Right ventricle myocardium superior (tissue), 1 donor: ENCODE measurements at regions not wholly inside any gene's neighbourhood (a gene's known extent, or its start where the extent isn't known, plus 50 kb on each side); places are given as distances from the start of the nearest gene placed in this dataset.

Experiments
- ATAC-seq: fragments of 200-7000 bp; cut with Tn5 transposase; one replicate; pipeline ENCODE4 v1.9.1; 2020; ENCODE audit warnings: mild to moderate bottlenecking; ENCODE audit not compliant: poor library complexity
- DNase-seq: peaks from one replicate; pipeline ENCODE4 v3.0.0-alpha.2; 2020
- intact Hi-C: fragments of 100-400 bp; cut with DNase I; formaldehyde crosslinking; loops from one replicate; pipeline ENCODE4 v1.11.2; 2022
- donor health status: DM: no; HTN: yes; CAD: no; lungs with severe emphysema.

DNA sequence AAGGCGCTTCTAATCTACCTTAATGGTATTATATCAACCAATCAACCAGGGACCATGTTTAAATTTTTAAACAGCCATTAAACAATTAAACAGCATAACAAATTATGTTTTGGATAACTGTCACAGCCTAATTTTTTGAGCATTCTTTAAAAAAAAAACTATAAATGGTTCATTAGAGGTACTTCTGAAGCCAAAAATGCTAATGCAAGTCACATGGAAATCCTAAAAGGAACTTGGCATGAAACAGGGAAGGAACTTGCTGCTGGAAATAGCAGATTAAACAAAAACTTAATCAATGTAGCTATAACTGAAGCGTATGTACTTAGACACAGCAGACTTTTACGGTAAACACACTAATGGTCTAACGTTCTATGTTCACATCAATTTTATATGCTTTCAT lies 190.2 kb upstream of the BTG1 start:
- intact Hi-C loops, result no loop called here
- ATAC-seq, result no peak
- no peak for DNase-seq

DNA sequence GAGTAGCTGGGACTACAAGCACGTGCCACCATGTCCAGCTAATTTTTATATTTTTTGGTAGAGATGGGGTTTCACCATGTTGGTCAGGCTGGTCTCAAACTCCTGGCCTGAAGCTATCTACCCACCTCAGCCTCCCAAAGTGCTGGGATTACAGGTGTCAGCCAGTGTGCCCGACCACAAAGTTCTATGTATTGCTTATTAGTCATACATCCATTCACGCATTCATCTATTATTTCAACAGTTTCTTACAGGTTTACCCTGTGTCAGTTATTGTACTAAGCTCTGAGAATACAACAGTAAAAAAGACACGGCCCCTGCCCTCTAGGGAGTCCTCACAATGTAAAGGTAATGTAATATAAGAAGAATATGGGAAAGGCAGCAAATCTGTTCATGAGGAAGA lies 188.9 kb upstream of the BTG1 start:
- intact Hi-C loops, result no loop called here
- no peak for DNase-seq
- no peak for ATAC-seq

DNA sequence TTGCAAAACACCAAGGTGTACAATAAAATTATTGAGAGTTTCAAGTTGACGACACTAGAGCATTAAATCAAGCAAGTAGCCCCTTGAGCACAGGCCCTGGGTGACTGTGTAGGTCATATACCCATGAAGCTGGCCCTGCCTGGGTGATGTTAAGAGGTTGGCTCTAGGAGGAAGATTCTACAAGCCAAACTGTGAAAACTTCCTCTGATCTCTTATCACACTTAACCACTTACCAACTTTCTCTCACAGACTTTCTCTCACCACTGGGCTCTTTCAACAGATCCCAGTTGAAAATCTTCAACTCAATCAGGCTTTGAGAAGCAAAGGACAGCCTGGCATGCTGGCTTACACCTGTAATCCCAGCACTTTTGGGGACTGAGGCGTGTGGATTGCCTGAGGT lies 186.9 kb upstream of the BTG1 start:
- intact Hi-C loops, result no loop called here
- ATAC-seq, result no peak

DNA sequence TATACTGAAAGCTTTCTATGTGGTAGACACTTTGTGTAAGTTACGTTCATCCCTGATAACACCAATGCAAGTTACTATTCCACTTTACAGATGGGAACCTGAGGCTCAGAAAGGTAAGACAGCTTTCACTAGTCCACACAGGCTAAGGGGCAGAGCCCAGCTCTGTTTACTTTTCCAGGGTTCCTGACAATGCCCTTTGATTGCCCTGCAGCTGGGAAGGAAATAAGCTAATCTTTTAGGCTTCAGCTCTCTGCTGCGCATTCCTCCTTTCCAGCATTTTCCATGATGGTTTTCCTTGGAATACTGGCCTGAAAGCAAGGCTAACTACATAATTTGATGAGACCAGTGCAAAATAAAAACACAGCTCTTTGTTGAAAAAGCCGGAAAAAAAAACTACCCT lies 185.7 kb upstream of the BTG1 start:
- intact Hi-C loops, result no loop called here
- ATAC-seq (no peak), DNase-seq (no peak)

More for the DNA sequence above, 186.9 kb upstream of the BTG1 start:
- no peak for DNase-seq

DNA sequence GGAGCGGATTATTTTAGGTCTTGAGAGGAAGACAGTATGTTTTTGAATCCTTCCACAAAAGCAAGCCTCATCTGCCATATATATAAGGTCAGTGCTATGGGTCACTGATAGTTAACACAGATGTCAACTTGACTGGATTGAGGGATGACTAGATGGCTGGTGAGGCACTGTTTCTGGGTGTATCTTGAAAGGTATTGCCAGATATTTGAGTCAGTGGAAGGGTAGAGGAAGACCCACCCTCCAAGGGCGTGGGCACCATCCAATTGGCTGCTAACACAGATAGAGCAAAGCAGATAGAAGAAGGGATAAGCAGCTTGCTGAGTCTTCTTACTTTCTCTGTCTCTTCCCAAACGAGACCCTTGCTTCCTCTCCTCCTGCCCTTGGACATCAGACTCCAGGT lies 185.0 kb upstream of the BTG1 start:
- ATAC-seq (no peak), DNase-seq (no peak)
- intact Hi-C loops, result no loop called here

DNA sequence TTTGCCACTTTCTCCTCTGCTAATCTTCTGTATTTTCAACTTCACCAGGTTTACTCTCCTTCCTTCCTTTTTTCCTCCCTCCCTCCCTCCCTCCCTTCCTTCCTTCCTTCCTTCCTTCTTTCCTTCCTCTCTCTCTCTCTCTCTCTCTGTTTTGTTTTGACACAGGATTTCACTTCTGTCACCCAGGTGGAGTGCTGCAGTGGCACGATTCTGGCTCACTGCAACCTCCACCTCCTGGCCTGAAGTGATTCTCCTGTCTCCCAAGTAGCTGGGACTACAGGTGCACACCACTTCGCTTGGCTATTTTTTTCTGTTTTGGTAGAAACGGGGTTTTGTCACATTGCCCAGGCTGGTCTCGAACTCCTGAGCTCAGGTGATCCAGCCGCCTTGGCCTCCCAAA lies 181.2 kb upstream of the BTG1 start:
- DNase-seq (peak; percentile 20), ATAC-seq (no peak)
- intact Hi-C loops, result no loop called here

DNA sequence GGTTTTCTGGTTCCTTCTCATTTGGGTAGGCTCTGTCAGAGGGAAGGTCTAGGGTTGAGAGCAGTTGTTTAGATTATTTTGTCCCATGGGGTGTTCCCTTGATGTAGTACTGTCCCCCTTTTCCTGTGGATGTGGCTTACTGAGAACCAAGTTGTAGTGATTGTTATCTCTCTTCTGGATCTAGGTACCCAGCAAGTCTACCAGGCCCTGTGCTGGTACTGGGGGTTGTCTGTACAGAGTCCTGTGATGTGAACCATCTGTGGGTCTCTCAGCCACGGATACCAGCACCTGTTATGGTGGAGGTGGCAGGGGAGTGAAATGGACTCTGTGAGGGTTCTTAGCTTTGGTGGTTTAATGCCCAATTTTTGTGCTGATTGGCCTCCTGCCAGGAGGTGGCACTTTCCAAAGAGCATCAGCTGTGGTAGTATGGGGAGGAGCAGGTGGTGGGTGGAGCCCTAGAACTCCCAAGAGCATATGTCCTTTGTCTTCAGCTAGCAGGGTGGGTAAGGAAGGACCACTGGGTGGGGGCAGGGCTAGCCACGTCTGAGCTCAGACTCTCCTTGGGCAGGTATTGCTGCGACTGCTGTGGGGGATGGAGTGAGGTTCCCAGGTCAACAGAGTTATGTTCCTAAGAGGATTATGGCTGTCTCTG lies 179.3 kb upstream of the BTG1 start:
- DNase-seq, result no peak
- intact Hi-C loops, result no loop called here

DNA sequence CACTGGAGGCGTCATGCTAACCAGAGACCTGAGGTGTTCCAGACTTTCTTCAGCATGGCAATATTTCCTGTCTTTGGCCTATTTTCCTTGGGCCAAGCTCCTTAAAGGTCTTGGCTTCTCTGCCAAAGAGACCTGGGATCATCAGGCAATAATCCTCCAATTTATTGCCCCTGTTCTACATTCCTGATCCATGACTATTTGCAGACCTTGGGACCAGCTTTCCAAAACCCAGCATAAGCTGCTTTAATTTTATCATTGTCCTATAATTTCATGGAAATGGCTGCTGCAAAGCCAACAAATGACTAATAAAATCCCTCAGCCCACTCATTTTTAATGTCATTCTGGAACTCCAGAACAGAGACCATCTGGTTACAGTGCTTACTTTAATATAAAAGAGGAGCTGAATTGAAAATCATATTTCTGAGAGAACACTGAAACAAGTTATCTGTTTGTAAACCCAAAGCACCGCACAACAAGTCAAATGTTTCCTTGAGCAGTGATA lies 166.9 kb upstream of the BTG1 start:
- intact Hi-C loops, result no loop called here
- ATAC-seq (no peak), DNase-seq (no peak)

More for the DNA sequence above, 179.3 kb upstream of the BTG1 start:
- no peak for ATAC-seq

DNA sequence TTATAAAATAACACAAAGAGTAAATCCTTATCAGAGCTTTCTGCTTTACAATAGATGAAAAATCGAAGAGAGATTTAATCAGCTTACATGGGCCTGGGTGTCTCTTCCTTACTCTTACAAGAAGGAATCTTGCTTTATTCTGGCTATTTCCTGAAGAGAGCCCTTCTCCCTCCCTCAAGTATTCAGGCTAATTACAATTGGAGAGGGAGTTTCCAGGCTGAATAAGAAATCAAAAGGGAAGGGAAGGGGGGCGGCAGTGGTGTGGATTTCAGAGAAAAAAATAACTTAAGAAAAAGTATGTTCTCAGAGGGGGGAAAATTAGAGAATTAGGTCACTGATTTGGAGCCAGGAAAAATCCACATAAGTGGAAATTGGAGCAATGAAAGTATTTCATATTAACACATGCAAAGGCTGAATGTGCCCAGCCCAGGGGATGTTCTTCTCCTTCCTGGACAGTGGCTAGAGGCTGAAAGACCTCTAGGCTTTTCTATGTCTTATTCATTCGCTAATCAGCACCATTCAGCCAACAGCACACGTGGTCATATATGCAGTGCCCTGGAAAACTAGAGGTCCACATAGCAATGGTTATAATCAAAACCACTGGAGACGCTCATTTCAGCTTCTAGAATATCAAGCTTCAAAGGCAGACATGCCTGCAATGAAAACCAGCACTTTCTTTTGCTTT lies 158.9 kb upstream of the BTG1 start:
- DNase-seq (no peak), ATAC-seq (peak; percentile 18)
- intact Hi-C loops, result no loop called here

DNA sequence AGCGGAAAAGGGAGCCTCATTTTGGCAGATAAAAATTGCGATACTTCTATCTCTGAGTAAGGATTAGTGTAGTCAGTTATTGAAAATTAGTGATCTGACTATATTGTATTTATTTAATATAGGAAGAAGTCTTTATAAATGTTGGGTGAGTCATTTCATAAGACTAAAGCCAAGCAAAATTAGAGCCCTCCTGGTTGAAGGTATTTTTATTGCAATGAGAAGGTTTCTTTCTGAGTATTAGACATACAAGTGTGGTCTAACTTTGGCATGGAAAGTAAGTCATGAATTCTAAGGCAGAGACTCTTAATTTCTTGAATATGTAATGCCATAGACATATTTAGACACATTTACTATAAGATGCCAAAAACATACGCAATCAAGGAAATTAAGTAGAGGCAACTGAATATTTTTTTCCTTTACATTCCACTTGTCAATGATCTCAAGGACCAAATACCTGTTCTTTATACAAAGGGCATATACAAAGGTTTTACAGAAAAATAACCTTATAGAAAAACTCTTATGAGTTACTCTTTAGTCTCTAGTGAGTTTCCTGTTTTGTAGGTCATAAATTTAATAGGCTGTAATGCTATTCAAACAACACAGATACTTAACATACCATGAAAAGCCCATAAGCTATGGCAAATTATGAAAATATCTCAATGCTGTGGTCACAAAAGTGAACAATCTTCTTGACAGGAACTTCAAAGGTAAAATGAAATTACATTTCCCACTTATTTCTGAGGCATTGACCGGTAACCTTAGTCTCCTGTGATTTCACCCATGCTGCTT lies 156.6 kb upstream of the BTG1 start:
- intact Hi-C loops, result no loop called here
- DNase-seq (no peak), ATAC-seq (no peak)

DNA sequence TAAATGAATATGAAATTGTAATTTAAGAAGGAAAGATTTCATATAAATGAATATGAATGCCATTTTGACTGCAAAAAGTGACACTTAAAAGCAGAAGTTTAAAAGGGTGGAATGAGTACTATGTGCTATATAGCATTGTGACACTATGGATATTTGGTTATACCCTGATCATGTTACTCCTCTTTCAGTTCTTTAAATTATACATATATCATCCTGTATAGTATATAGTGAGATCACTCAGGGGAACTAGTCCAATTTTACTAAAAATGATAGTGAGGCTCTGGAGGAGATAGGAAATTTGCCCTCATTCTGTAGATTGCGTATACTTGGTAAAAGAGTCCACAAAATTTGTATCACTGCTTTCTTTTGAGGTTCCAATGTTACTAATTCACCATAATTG lies 155.7 kb upstream of the BTG1 start:
- no peak for ATAC-seq
- intact Hi-C loops, result no loop called here

DNA sequence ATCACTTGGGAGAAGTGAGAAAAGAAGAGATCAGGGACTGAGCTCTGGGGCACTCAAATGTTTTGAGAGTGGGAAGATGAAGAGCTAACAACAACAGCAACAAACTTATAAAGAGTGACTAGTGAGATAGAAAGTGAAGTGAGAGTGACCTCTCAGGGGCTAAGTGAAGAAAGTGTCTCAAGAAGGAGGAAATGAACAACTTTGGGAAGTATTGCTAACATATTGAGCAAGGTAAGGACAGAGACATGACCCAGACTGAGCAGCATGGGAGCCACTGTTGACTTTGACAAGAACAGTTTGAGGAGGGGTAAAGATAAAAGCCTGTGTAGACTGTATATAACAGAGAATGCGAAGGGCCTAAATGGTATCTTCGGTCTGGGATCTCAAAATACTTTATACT lies 155.1 kb upstream of the BTG1 start:
- DNase-seq (no peak), ATAC-seq (no peak)
- intact Hi-C loops, result no loop called here

More for the DNA sequence above, 155.7 kb upstream of the BTG1 start:
- no peak for DNase-seq

DNA sequence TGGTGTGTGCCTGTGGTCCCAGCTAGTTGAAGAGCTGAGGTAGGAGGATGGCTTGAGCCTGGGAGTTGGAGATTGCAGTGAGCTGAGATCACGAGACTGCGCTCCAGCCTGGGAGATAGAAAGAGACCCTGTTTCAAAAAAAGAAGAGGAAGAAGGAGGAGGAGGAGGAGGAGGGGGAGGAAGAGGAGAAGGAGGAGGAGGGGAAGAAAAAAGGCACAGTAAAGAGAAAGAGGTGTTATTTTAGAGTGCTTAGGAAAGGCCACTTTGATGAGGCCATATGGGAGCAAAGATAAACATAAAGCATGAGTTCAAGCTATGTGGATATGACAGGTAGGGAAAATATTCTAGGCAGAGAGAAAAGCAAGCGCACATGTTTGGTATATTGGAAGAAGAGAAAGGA lies 154.1 kb upstream of the BTG1 start:
- intact Hi-C loops, result no loop called here
- ATAC-seq (no peak), DNase-seq (no peak)

DNA sequence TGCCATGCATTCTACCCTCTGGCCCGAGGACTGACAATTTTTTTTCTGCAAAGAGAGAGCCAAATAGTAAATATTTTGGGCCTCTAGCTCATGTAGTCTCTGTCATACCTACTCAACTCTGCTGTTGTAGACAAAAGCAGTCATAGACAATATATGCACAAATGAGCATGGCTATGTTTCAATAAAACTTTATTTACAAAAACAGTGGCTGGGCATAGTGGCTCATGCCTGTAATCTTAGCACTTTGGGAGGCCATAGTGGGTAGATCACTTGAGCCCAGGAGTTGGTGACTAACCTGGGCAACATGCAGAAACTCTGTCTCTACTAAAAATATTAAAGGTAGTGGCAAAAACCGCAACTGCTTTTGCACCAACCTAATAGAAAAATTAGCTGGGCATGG lies 153.7 kb upstream of the BTG1 start:
- DNase-seq, result no peak
- ATAC-seq, result no peak
- intact Hi-C loops, result no loop called here

DNA sequence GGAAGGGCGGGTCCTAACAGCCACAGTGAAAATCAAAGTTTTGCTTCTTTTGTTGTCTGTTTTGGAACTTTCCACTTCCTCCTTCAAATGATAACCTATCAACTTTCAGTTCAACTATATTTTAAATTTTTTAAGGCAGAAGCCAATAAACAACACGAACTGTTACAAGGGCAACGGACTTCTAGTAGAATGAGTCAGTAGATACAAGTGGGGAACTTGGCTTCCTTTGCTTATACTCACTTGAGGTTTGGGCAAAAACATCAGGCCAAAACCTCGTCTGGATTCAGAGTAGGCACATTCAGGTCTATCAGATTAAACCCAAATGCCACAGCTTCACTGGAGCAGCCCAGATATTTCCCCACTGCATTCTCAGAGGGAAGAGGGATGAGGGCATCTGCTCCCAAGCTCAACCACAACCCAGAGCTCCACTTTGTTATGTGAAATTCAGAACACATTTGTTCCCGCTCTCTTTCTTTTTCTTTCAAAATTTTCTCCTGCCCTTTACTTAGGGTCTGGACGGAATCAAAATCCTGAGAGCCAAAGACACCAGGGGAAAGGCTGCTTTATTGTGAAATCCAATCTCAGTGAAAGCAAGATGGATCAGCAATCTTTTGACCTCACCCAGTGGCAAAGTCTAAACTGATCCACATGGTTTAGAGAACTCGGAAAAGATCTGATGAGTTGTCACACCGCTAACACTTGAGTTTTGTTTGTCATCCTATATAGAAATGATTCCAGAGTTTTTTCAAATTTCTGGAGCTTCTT lies 152.5 kb upstream of the BTG1 start:
- intact Hi-C loops, result no loop called here
- ATAC-seq, result peak; percentile 87
- no peak for DNase-seq

DNA sequence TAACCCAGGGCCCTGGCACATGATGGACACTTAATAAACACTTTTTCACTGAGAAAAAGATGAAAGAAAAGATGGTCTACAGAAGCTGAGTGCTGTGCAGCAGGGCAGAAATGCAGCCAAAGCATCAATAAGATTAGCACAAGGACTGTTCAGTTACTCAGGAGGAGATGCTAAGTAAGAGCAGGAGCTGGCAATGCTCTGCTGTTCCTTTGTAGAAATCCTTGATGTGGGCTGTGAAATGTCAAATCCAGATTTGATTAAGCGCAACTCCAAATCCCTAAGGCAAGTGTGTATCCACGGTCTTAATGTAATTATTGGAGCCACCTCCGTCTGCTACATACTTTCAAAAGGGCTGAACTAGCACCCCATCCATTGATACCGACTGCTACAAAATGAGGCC lies 151.8 kb upstream of the BTG1 start:
- DNase-seq, result no peak
- ATAC-seq, result peak; percentile 40
- intact Hi-C loops, result no loop called here

DNA sequence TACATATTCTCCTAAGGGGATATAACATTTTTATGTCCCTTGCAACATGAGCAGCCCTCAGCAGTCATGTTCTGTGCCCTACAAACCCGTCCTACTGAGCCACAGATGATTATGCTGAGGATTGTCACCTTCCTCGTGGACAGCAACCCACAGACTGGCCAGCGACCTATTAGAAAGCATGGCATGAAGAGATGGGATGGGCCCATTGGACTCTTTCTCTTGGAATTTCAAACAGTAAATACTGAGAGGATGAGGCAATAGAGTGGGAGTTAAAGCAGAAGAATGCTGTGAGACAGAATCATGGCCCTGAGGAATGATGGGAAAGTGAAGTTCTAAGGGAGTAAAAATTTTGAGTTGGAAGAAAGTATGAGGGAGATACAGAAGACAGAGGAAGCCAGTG lies 149.9 kb upstream of the BTG1 start:
- intact Hi-C loops, result no loop called here
- ATAC-seq (no peak), DNase-seq (no peak)

DNA sequence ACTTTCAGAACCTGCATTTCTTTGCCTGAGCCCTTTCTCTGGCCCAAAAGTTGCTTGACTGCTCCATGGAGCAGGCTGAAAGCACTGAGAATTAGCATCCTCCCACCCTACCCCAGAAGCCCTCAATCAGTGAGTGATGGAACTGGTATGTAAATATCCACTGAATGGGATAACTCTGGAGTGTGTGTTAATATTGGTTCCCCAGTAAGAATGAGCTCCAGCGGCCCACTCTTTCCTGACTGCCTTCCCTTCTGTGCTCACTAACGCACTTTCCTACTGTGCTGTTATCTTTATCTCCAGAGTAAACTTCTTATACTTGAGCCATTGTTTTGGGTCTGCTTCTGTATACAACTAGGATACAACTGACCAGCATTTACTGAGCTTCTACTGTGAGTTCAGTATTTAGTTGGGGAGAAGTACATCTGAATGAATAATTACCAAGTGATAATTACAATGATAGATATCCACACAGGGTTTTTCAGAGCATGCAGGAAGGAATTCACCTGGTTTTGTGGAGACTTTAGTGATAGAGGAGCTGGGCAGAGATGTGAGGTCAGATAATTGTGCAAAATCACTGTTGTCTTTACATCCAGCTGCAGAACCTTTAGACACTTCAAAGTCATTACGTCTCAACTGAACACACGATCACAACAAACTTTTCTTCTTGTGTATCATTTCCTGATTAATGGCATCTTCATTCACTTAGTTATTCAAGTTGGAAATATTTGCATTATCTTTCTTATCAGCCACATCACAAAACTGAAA lies 149.2 kb upstream of the BTG1 start:
- no peak for ATAC-seq
- intact Hi-C loops, result no loop called here
- DNase-seq, result no peak

DNA sequence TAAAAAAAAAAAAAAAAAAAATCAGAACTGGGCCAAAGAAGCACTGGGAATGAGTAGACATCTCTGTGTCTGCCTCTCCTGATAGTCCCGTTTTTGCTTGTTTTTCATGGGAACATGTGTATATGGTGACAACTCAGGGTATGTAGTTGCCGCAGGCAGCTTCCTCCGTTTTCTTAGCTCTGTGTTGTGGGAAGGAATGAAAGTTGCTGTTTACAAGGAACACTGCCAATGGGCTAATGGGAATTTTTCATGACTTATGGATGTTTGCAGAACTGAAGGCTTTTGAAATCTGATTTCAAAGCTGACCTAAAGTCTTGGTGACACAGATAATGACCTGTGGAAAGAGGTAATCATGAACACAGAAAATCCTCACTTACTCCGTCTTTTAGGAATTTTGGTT lies 146.4 kb upstream of the BTG1 start:
- DNase-seq (no peak), ATAC-seq (no peak)
- intact Hi-C loops, result no loop called here
